Breast epithelium (tissue), 3 donors: ENCODE measurements at regions not wholly inside any gene's neighbourhood (a gene's known extent, or its start where the extent isn't known, plus 50 kb on each side); places are given as distances from the start of the nearest gene placed in this dataset.

Experiments used
- POLR2A ChIP-seq: fragments of 450-650 bp; IDR thresholded peaks from one replicate; pipeline ENCODE4 v1.6.1; 2016; ENCODE audit warnings: antibody characterized with exemption, mild to moderate bottlenecking, moderate library complexity
- POLR2AphosphoS5 ChIP-seq, 3 donors: sonication (generic); formaldehyde crosslinking; IDR thresholded peaks; one replicate each; pipeline ENCODE4 v1.6.1; 2017; ENCODE audit warnings: antibody characterized with exemption in 3 of 3
- TF ChIP-seq, protein P1 (sequence below), 3 donors: fragments of 450-650 bp; IDR thresholded peaks; one replicate each; pipeline ENCODE4 v1.5.1; 2016 to 2017; ENCODE audit warnings: antibody characterized with exemption in 3 of 3, mild to moderate bottlenecking in 3 of 3, moderate library complexity in 3 of 3

DNA sequence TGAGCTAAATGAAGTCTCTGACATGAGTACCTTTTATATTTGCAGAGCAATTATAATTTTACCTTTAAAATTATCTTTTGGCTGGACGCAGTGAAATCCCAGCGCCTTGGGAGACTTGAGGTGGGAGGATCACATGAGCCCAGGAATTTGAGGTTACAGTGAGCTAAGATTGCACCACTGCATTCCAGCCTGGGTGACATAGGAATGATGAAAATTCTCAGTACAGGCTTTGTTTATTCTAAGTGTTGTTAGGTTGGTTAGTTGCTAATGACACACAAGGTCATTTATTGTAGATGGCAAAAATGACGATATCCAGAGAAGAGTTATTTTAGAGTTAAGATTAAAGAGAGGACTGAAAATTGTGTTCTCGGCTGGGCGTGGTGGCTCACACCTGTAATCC, 87.6 kb downstream of the XRCC2 start:
- TF ChIP-seq, protein P1, sequence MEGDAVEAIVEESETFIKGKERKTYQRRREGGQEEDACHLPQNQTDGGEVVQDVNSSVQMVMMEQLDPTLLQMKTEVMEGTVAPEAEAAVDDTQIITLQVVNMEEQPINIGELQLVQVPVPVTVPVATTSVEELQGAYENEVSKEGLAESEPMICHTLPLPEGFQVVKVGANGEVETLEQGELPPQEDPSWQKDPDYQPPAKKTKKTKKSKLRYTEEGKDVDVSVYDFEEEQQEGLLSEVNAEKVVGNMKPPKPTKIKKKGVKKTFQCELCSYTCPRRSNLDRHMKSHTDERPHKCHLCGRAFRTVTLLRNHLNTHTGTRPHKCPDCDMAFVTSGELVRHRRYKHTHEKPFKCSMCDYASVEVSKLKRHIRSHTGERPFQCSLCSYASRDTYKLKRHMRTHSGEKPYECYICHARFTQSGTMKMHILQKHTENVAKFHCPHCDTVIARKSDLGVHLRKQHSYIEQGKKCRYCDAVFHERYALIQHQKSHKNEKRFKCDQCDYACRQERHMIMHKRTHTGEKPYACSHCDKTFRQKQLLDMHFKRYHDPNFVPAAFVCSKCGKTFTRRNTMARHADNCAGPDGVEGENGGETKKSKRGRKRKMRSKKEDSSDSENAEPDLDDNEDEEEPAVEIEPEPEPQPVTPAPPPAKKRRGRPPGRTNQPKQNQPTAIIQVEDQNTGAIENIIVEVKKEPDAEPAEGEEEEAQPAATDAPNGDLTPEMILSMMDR (IDR thresholded peaks at IDR 0.05), result no peak
- TF ChIP-seq POLR2A (no peak), POLR2AphosphoS5 (IDR thresholded peaks at IDR 0.05) (peak in 1 of 3 donors; percentile 42)
